Osteocyte (in vitro differentiated cells): ENCODE measurements at regions not wholly inside any gene's neighbourhood (a gene's known extent, or its start where the extent isn't known, plus 50 kb on each side); places are given as distances from the start of the nearest gene placed in this dataset.

Source experiments
- DNase-seq: peaks from one replicate; pipeline ENCODE4 v3.0.0; 2021; ENCODE audit warnings: mixed read lengths; ENCODE audit not compliant: unreplicated experiment; ENCODE audit errors: extremely low spot score
- H3K27ac Mint-ChIP-seq: one replicate; pipeline ENCODE4 v1.8.0; 2021; ENCODE audit warnings: mild to moderate bottlenecking, mixed read lengths; ENCODE audit not compliant: unreplicated experiment
- H3K27me3 Mint-ChIP-seq: one replicate; pipeline ENCODE4 v1.8.0; 2021; ENCODE audit warnings: mixed read lengths; ENCODE audit not compliant: unreplicated experiment
- H3K36me3 Mint-ChIP-seq: one replicate; pipeline ENCODE4 v1.8.0; 2021; ENCODE audit warnings: mixed read lengths; ENCODE audit not compliant: unreplicated experiment
- H3K4me1 Mint-ChIP-seq: one replicate; pipeline ENCODE4 v1.8.0; 2021; ENCODE audit warnings: mixed read lengths; ENCODE audit not compliant: unreplicated experiment
- H3K4me3 Mint-ChIP-seq: one replicate; pipeline ENCODE4 v1.8.0; 2021; ENCODE audit warnings: mild to moderate bottlenecking, moderate library complexity, mixed read lengths; ENCODE audit not compliant: unreplicated experiment
- H3K9me3 Mint-ChIP-seq: one replicate; pipeline ENCODE4 v1.8.0; 2021; ENCODE audit warnings: mixed read lengths; ENCODE audit not compliant: unreplicated experiment
- TF ChIP-seq, protein P1 (sequence below): fragments of 200-600 bp; sonication (generic); IDR thresholded peaks from 2 replicates; pipeline ENCODE4 v1.5.0; 2021; ENCODE audit warnings: antibody characterized with exemption, mild to moderate bottlenecking, moderate library complexity

DNA sequence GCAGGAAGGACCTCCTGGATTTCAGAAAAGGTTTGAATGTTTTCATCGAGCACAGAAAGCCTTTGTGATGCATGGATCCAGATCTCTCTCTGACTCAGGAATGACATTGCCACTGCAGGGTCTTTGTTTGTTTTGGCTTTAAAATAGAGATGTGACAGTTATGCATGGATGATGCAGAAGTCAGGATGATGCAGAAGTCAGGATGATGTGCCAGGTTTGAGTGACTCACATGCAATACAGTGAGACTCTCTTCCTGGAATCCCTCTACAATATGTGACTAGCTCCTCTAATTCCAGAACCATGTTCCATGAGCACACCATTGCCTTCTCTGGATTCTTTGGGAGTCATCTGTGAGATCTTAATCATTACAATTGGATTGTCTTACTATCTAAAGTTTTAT, 177.9 kb upstream of the RAB6C start:
- no peak for DNase-seq
- no peaks in the 10 kb centered on the region for H3K4me1 Mint-ChIP-seq
- no peaks in the 10 kb centered on the region for H3K9me3 Mint-ChIP-seq
- H3K27ac Mint-ChIP-seq = no peak overlapping the region
- H3K4me3 Mint-ChIP-seq = no peak overlapping the region
- H3K27me3 Mint-ChIP-seq = no peaks in the 10 kb centered on the region
- H3K36me3 Mint-ChIP-seq = no peaks in the 10 kb centered on the region
- TF ChIP-seq, protein P1, sequence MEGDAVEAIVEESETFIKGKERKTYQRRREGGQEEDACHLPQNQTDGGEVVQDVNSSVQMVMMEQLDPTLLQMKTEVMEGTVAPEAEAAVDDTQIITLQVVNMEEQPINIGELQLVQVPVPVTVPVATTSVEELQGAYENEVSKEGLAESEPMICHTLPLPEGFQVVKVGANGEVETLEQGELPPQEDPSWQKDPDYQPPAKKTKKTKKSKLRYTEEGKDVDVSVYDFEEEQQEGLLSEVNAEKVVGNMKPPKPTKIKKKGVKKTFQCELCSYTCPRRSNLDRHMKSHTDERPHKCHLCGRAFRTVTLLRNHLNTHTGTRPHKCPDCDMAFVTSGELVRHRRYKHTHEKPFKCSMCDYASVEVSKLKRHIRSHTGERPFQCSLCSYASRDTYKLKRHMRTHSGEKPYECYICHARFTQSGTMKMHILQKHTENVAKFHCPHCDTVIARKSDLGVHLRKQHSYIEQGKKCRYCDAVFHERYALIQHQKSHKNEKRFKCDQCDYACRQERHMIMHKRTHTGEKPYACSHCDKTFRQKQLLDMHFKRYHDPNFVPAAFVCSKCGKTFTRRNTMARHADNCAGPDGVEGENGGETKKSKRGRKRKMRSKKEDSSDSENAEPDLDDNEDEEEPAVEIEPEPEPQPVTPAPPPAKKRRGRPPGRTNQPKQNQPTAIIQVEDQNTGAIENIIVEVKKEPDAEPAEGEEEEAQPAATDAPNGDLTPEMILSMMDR = no peak

DNA sequence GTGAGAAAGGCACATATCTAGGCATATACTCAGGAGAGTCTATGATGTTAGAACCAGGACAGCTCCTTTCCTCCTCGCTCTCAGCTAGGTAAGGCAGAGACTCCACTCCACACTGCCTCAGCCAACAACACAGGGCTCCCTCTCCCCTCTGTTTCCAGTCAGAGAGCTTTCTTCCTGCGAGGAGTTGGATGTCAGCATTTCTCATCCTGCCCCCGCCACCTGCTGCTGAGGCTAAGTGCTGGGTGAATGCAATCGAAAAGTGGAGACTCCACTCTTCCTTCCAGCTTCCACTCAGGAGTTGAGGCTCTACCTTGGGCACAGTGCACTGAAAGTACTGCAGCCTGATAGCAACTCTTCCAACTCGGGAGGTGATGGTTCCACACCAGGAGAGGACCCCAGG, 177.2 kb upstream of the RAB6C start:
- no peaks in the 10 kb centered on the region for H3K27me3 Mint-ChIP-seq
- H3K4me1 Mint-ChIP-seq = no peaks in the 10 kb centered on the region
- TF ChIP-seq, protein P1 = no peak
- no peak overlapping the region for H3K27ac Mint-ChIP-seq
- H3K36me3 Mint-ChIP-seq = no peaks in the 10 kb centered on the region
- DNase-seq = no peak
- no peak overlapping the region for H3K4me3 Mint-ChIP-seq
- H3K9me3 Mint-ChIP-seq = no peaks in the 10 kb centered on the region

DNA sequence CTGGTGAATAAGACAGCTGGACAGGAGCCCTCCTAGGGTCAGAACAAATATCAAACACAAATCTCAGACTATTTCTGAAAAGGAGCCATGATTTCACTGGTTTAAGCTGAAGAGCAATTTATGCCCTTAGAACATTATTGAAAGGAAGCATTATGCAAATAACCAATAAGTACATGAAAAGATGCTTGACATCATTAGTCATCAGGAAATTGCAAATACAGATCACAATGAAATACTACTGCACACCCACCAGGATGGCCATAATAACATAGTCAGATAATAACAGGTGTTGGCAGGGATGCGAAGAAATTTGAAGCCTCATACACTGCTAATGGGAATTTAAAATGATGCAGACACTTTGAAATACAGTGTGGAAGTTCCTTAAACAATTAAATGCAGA, 176.4 kb upstream of the RAB6C start:
- TF ChIP-seq, protein P1 = no peak
- no peaks in the 10 kb centered on the region for H3K9me3 Mint-ChIP-seq
- DNase-seq = no peak
- no peak overlapping the region for H3K4me3 Mint-ChIP-seq
- H3K4me1 Mint-ChIP-seq = no peaks in the 10 kb centered on the region
- no peaks in the 10 kb centered on the region for H3K36me3 Mint-ChIP-seq
- no peak overlapping the region for H3K27ac Mint-ChIP-seq
- no peaks in the 10 kb centered on the region for H3K27me3 Mint-ChIP-seq

DNA sequence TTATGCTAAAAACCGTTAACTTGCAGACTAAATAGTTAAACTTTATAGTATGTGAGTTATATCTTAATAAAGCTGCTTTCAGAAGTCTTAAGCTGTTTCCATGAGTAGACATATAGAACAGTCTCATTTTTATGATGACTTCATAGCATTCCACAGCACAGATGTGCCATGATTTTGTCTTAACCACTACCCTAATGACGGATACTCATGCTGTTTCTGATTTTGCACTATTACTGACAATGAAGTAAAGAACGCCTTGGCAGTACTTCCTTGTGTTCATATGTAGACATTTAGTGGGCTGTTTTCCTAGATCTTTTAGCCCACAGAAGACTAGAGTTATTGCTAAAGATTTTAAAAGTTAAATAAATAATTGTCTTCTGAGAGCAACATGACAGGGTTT, 175.6 kb upstream of the RAB6C start:
- DNase-seq = no peak
- no peaks in the 10 kb centered on the region for H3K4me1 Mint-ChIP-seq
- H3K27me3 Mint-ChIP-seq = no peaks in the 10 kb centered on the region
- no peak overlapping the region for H3K27ac Mint-ChIP-seq
- TF ChIP-seq, protein P1 = no peak
- no peak overlapping the region for H3K4me3 Mint-ChIP-seq
- H3K36me3 Mint-ChIP-seq = no peaks in the 10 kb centered on the region
- no peaks in the 10 kb centered on the region for H3K9me3 Mint-ChIP-seq

DNA sequence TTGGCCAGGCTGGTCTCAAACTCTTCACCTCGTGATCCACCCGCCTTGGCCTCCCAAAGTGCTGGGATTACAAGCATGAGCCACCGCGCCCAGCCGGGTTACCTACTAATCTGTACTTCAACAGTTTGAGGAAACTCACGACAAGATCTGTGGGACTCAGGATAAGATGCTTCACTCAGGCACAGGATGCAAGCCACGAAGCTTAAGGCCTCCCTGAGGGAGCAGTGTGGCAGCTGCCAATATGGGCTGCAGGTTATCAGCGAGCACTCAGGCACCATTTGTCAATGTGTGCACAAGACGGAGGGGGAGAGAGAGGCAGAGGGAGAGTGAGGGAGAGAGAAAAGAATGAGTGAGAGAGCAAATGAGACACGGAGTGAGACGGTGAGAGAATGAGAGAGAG, 173.6 kb upstream of the RAB6C start:
- Mint-ChIP-seq H3K27ac (no peak overlapping the region), H3K4me3 (no peak overlapping the region), H3K36me3 (no peaks in the 10 kb centered on the region), H3K27me3 (peaks cover 2% of the 10 kb centered on the region), H3K9me3 (no peaks in the 10 kb centered on the region), H3K4me1 (no peaks in the 10 kb centered on the region)
- TF ChIP-seq, protein P1 = no peak
- peak; percentile 64 for DNase-seq
